CD14-positive monocyte (primary cell): ENCODE measurements at regions not wholly inside any gene's neighbourhood (a gene's known extent, or its start where the extent isn't known, plus 50 kb on each side); places are given as distances from the start of the nearest gene placed in this dataset.

ENCODE experiments used
- DNase-seq, 3 donors: peaks; one replicate each; pipeline ENCODE4 v3.0.0-alpha.2; 2011 to 2022
- H2AFZ ChIP-seq: 2 replicates; pipeline ENCODE4 v1.6.0; 2012; ENCODE audit warnings: mild to moderate bottlenecking, low read depth, low read length, inconsistent platforms; ENCODE audit not compliant: insufficient read depth, poor library complexity, severe bottlenecking
- H3K27ac ChIP-seq, 2 donors: 1 replicate in 1 of 2; 2 replicates in 1 of 2; pipeline ENCODE4 v1.5.1; 2012 to 2013; ENCODE audit warnings: low read length in 2 of 2, control low read depth in 1 of 2, inconsistent platforms in 1 of 2, low read depth in 1 of 2, mild to moderate bottlenecking in 1 of 2
- H3K27me3 ChIP-seq, 2 donors: one replicate each; pipeline versions ENCODE4 v1.6.0 to v1.6.1; 2011 to 2013; ENCODE audit warnings: low read length in 2 of 2; ENCODE audit not compliant: control insufficient read depth in 2 of 2, insufficient read depth in 2 of 2
- H3K36me3 ChIP-seq, 2 donors: replicated peaks in 1 of 2; 1 replicate in 1 of 2; 2 replicates in 1 of 2; pipeline versions ENCODE4 v1.5.1 to v1.6.1; 2012 to 2013; ENCODE audit warnings: low read length in 2 of 2, control low read depth in 1 of 2, inconsistent platforms in 1 of 2, mild to moderate bottlenecking in 1 of 2; ENCODE audit not compliant: insufficient read depth in 2 of 2, control insufficient read depth in 1 of 2
- H3K4me1 ChIP-seq, 2 donors: 1 replicate in 1 of 2; 2 replicates in 1 of 2; pipeline versions ENCODE4 v1.5.1 to v1.6.1; 2012 to 2013; ENCODE audit warnings: low read length in 2 of 2, control low read depth in 1 of 2, inconsistent platforms in 1 of 2, mild to moderate bottlenecking in 1 of 2, moderate library complexity in 1 of 2; ENCODE audit not compliant: insufficient read depth in 2 of 2, control insufficient read depth in 1 of 2
- H3K4me2 ChIP-seq: replicated peaks from 2 replicates; pipeline ENCODE3; 2012; ENCODE audit warnings: low read length, moderate library complexity, mild to moderate bottlenecking; ENCODE audit not compliant: poor library complexity, severe bottlenecking; ENCODE audit errors: extremely low read depth
- H3K4me3 ChIP-seq, 3 experiments: fragments of 200-600 bp in 1 of 3; sonication (generic) in 1 of 3; replicated peaks in 1 of 3; 1 replicate in 2 of 3; 2 replicates in 1 of 3; pipeline ENCODE4 v1.5.1; 2011 to 2013; ENCODE audit warnings: low read length in 3 of 3, mild to moderate bottlenecking in 3 of 3, control low read depth in 2 of 3, low read depth in 2 of 3, inconsistent platforms in 1 of 3, moderate library complexity in 1 of 3
- H3K79me2 ChIP-seq: 2 replicates; pipeline ENCODE4 v1.6.0; 2012; ENCODE audit warnings: mild to moderate bottlenecking, control low read depth, inconsistent platforms, low read length, moderate library complexity; ENCODE audit not compliant: insufficient read depth
- H3K9ac ChIP-seq: 2 replicates; pipeline ENCODE4 v1.6.0; 2017; ENCODE audit warnings: low read length, mild to moderate bottlenecking; ENCODE audit not compliant: insufficient read depth, poor library complexity, severe bottlenecking
- H3K9me3 ChIP-seq, 2 donors: replicated peaks in 1 of 2; 1 replicate in 1 of 2; 2 replicates in 1 of 2; pipeline versions ENCODE4 v1.5.1 to v1.6.1; 2012 to 2013; ENCODE audit warnings: low read length in 2 of 2, control low read depth in 1 of 2; ENCODE audit not compliant: control insufficient read depth in 1 of 2, insufficient read depth in 1 of 2
- H4K20me1 ChIP-seq: 2 replicates; pipeline ENCODE4 v1.6.0; 2012; ENCODE audit warnings: mild to moderate bottlenecking, low read length, control low read depth, moderate library complexity; ENCODE audit not compliant: insufficient read depth
- H3K27ac Mint-ChIP-seq, 7 donors: one replicate each; pipeline ENCODE4 v1.8.0; 2020; ENCODE audit warnings: mild to moderate bottlenecking in 7 of 7, mixed read lengths in 7 of 7, moderate library complexity in 6 of 7, inconsistent platforms in 2 of 7
- H3K27me3 Mint-ChIP-seq, 3 donors: one replicate each; pipeline ENCODE4 v1.8.0; 2021 to 2022; ENCODE audit warnings: low read depth in 3 of 3, mild to moderate bottlenecking in 3 of 3, mixed read lengths in 3 of 3, moderate library complexity in 3 of 3, inconsistent platforms in 1 of 3
- H3K36me3 Mint-ChIP-seq, 2 donors: one replicate each; pipeline ENCODE4 v1.8.0; 2020; ENCODE audit warnings: mixed read lengths in 2 of 2, inconsistent platforms in 1 of 2, mild to moderate bottlenecking in 1 of 2
- H3K4me1 Mint-ChIP-seq: one replicate; pipeline ENCODE4 v1.8.0; 2020; ENCODE audit warnings: mild to moderate bottlenecking, mixed read lengths
- H3K4me3 Mint-ChIP-seq, 2 donors: one replicate each; pipeline ENCODE4 v1.8.0; 2020; ENCODE audit warnings: mild to moderate bottlenecking in 2 of 2, mixed read lengths in 2 of 2, moderate library complexity in 1 of 2
- H3K9me3 Mint-ChIP-seq, 7 donors: one replicate each; pipeline ENCODE4 v1.8.0; 2020 to 2022; ENCODE audit warnings: mixed read lengths in 7 of 7, mild to moderate bottlenecking in 6 of 7, moderate library complexity in 6 of 7, inconsistent platforms in 2 of 7
- WGBS: methylation state at CpG from one replicate; pipeline ENCODE4 v1.1.5; 2013; ENCODE audit warnings: missing lambda C conversion rate; ENCODE audit not compliant: insufficient coverage; 5-methylcytosine and 5-hydroxymethylcytosine counted together
- intact Hi-C, 2 donors: fragments of 100-400 bp; cut with micrococcal nuclease; formaldehyde crosslinking; loops; one replicate each; pipeline versions ENCODE4 v1.15.0 to v1.15.1; 2023
- TF ChIP-seq, protein P1 (sequence below): fragments of 200-600 bp; IDR thresholded peaks from one replicate; pipeline ENCODE4 v1.8.0; 2022; ENCODE audit warnings: antibody characterized with exemption, mild to moderate bottlenecking

DNA sequence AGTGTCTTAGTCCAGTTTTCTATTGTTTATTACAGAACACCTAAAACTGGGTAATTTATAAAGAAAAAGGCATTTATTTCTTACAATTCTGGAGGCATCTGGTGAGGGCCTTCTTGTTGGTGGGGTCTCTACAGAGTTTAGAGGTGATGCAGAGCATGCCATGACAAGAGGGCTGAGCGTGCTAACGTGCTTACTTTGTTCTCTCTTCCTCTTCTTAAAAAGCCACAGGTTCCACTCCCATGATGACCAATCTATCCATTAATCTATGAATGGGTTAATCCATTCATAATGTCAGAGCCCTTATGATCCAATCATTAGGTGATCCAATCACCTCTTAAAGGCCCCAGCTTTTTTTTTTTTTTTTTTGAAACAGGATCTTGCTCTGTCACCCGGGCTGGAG lies 291.5 kb upstream of the GALNTL6 start:
- peaks cover 0 to 3% (median 0%) of the 10 kb centered on the region in 7 donors for H3K9me3 Mint-ChIP-seq
- Histone ChIP-seq H3K4me1 (no peaks in the 10 kb centered on the region), H3K27ac (no peak overlapping the region), H3K4me2 (no peak overlapping the region), H3K9me3 (no peaks in the 10 kb centered on the region), H3K9ac (no peak overlapping the region), H2AFZ (no peak overlapping the region), H3K79me2 (no peaks in the 10 kb centered on the region), H3K27me3 (no peaks in the 10 kb centered on the region), H4K20me1 (no peaks in the 10 kb centered on the region), H3K4me3 (no peak overlapping the region), H3K36me3 (no peaks in the 10 kb centered on the region)
- peaks cover 8% of the 10 kb centered on the region for H3K4me1 Mint-ChIP-seq
- WGBS, result no CpG with 5 or more reads among the region's 3 CpGs
- no peak overlapping the region for H3K4me3 Mint-ChIP-seq
- no peaks in the 10 kb centered on the region for H3K36me3 Mint-ChIP-seq
- intact Hi-C loops, result no loop called here
- TF ChIP-seq, protein P1, sequence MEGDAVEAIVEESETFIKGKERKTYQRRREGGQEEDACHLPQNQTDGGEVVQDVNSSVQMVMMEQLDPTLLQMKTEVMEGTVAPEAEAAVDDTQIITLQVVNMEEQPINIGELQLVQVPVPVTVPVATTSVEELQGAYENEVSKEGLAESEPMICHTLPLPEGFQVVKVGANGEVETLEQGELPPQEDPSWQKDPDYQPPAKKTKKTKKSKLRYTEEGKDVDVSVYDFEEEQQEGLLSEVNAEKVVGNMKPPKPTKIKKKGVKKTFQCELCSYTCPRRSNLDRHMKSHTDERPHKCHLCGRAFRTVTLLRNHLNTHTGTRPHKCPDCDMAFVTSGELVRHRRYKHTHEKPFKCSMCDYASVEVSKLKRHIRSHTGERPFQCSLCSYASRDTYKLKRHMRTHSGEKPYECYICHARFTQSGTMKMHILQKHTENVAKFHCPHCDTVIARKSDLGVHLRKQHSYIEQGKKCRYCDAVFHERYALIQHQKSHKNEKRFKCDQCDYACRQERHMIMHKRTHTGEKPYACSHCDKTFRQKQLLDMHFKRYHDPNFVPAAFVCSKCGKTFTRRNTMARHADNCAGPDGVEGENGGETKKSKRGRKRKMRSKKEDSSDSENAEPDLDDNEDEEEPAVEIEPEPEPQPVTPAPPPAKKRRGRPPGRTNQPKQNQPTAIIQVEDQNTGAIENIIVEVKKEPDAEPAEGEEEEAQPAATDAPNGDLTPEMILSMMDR, result no peak
- no peaks in the 10 kb centered on the region for H3K27me3 Mint-ChIP-seq
- H3K27ac Mint-ChIP-seq, result no peak overlapping the region
- DNase-seq, result no peak

DNA sequence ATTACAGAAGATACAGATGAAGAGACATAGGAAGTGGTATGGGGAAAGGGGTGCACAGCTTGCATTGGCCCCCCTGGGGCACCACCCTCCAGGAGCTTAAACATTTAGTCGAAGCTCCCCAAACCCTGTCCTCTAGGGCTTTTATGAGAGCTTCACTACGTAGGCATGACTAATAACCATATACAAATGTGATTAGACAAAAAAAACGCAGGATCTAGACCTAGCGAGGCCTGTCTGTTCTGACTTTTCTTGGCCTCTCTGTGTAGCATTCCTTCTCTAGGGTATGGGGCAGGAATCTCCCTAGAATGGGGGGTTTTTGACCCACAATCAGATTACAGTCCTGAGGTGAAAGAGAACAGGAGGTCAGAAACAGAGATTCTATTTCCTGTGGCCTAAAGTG lies 293.7 kb upstream of the GALNTL6 start:
- no peaks in the 10 kb centered on the region for H4K20me1 ChIP-seq
- H3K27me3 Mint-ChIP-seq, result no peaks in the 10 kb centered on the region
- no peaks in the 10 kb centered on the region for H3K4me1 ChIP-seq
- no peak overlapping the region for H3K9ac ChIP-seq
- no peaks in the 10 kb centered on the region for H3K9me3 ChIP-seq
- no peak overlapping the region for H3K4me3 Mint-ChIP-seq
- H3K9me3 Mint-ChIP-seq, result peaks cover 0 to 3% (median 0%) of the 10 kb centered on the region in 7 donors
- H3K4me2 ChIP-seq, result no peak overlapping the region
- intact Hi-C loops, result no loop called here
- H3K27me3 ChIP-seq, result no peaks in the 10 kb centered on the region
- peaks cover 8% of the 10 kb centered on the region for H3K4me1 Mint-ChIP-seq
- no peaks in the 10 kb centered on the region for H3K36me3 Mint-ChIP-seq
- H3K27ac Mint-ChIP-seq, result no peak overlapping the region
- no peak overlapping the region for H3K4me3 ChIP-seq
- H3K79me2 ChIP-seq, result no peaks in the 10 kb centered on the region
- no peaks in the 10 kb centered on the region for H3K36me3 ChIP-seq
- 80% methylated on average over 1 of the region's 4 CpGs for WGBS
- DNase-seq, result no peak
- H3K27ac ChIP-seq, result no peak overlapping the region
- TF ChIP-seq, protein P1, result no peak
- H2AFZ ChIP-seq, result no peak overlapping the region
